ENCODE measurements at regions not wholly inside any gene's neighbourhood (a gene's known extent, or its start where the extent isn't known, plus 50 kb on each side); places are given as distances from the start of the nearest gene placed in this dataset.

DNA sequence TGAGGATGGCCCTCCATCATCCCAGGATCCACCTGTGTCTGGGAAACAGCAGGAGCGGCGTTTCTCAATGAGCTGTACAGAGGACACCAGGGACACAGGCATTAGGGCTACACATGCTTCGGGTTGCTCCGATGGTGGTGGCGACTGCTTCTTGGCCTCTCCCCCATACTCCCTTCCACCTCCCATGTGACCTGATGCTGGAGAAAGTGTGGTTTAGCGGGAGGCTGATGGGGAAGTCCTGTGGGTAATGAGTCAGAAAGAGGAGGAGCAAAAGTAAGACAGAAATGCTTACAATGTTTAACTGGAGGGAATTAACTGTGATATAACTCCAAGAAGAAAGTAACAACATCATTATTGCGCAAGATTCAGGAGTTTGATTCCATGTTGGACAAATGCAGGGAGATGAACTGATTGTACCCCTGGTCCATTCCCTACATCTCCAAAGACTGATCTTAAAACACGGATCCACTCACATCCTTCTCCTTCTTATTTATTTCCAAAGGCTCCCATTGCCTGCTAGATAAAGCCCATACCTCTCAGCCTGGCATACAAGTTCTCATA, 186.6 kb downstream of the NRP2 start:
- H3K4me3 ChIP-seq: no peak overlapping the region
- TF ChIP-seq, protein P1, sequence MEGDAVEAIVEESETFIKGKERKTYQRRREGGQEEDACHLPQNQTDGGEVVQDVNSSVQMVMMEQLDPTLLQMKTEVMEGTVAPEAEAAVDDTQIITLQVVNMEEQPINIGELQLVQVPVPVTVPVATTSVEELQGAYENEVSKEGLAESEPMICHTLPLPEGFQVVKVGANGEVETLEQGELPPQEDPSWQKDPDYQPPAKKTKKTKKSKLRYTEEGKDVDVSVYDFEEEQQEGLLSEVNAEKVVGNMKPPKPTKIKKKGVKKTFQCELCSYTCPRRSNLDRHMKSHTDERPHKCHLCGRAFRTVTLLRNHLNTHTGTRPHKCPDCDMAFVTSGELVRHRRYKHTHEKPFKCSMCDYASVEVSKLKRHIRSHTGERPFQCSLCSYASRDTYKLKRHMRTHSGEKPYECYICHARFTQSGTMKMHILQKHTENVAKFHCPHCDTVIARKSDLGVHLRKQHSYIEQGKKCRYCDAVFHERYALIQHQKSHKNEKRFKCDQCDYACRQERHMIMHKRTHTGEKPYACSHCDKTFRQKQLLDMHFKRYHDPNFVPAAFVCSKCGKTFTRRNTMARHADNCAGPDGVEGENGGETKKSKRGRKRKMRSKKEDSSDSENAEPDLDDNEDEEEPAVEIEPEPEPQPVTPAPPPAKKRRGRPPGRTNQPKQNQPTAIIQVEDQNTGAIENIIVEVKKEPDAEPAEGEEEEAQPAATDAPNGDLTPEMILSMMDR (IDR thresholded peaks at IDR 0.05): no peak
- TF ChIP-seq POLR2A (IDR thresholded peaks at IDR 0.05): no peak
- H3K4me1 ChIP-seq: no peaks in the 10 kb centered on the region
- no peak for DNase-seq
- no peaks in the 10 kb centered on the region for H3K27me3 ChIP-seq
- H3K36me3 ChIP-seq (ENCODE audit: low read depth, missing control alignments): no peaks in the 10 kb centered on the region
- no peak overlapping the region for H3K27ac ChIP-seq
- intact Hi-C loops (cut with DNase I; ENCODE audit: low total_unique reads): no loop called here
- 76 to 77% methylated on average over 8 of the region's 8 CpGs for WGBS, 2 donors
- no peaks in the 10 kb centered on the region for H3K9me3 ChIP-seq

DNA sequence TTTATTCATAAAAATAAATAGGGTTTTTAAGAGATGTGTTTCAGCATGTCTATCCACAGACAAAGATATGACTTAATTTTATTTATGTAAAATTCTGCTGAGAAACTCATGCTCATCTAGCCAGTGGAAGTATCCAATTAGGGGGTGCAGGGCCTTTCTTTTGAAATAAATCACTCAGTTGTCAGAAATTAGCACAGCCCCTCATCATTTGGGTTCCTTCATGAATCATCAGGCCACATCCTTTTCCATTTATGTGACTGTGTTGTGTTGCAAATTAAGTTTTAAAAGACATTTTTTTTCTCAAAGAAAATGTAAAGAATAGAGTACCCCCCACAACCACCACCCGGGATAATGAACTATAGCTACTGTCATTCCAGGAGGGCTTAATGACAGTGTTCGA, 185.8 kb downstream of the NRP2 start:
- no peak for TF ChIP-seq POLR2A (IDR thresholded peaks at IDR 0.05)
- TF ChIP-seq, protein P1 (IDR thresholded peaks at IDR 0.05): no peak
- H3K27ac ChIP-seq: no peak overlapping the region
- intact Hi-C loops (cut with DNase I; ENCODE audit: low total_unique reads): no loop called here

DNA sequence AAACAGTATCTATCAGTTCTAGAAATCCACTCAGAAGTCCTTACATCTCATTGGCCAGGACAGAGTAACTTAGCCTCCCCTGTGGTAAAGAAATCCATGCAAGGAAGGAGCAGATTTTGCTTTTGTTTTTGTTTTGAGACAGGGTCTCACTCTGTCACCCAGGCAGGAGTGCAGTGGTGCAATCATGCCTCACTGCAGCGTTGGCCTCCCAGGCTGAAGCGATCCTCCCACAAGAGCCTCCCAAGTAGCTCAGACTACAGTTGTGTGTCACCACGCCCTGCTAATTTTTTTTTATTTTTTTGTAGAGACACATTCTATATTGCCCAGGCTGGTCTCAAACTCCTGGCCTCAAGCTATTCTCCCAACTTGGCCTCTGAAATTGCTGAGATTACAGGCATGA, 185.1 kb downstream of the NRP2 start:
- Histone ChIP-seq H3K36me3 (ENCODE audit: low read depth, missing control alignments) (no peaks in the 10 kb centered on the region), H3K27ac (no peak overlapping the region), H3K27me3 (no peaks in the 10 kb centered on the region), H3K4me1 (no peaks in the 10 kb centered on the region), H3K9me3 (no peaks in the 10 kb centered on the region), H3K4me3 (no peak overlapping the region)
- 93 to 96% methylated on average over 3 of the region's 3 CpGs for WGBS, 2 donors
- TF ChIP-seq, protein P1 (IDR thresholded peaks at IDR 0.05): no peak
- TF ChIP-seq POLR2A (IDR thresholded peaks at IDR 0.05): no peak
- DNase-seq: no peak
- intact Hi-C loops (cut with DNase I; ENCODE audit: low total_unique reads): no loop called here

More for the DNA sequence above, 185.8 kb downstream of the NRP2 start:
- Histone ChIP-seq H3K27me3 (no peaks in the 10 kb centered on the region), H3K9me3 (no peaks in the 10 kb centered on the region), H3K36me3 (ENCODE audit: low read depth, missing control alignments) (no peaks in the 10 kb centered on the region), H3K4me3 (no peak overlapping the region), H3K4me1 (no peaks in the 10 kb centered on the region)
- WGBS, 2 donors: 94 to 96% methylated on average over 2 of the region's 2 CpGs
- no peak for DNase-seq

DNA sequence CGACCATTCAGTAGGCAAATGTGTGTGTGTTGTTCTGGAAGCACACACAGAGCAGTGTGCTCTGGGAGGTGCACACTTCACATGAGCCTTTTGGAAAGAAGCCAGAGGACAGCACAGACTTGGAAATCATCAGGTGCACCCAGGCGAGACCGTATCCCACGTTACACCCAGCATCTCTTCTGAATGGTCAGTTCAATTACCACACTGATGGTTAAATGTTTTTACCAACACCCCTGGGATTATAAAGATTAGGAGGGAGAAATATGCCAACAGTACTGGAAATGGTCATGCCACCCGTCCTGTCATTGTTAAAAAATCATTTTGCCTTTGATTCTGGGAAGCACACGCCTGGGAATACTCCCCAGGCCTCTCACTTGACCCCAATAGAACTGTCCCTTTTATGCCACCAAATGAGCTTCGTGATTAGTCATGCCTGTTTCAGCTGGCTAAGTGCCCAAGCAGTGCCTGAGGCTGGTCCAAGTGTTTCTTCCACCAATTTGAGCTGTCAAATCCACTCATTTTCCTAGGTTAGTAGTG, 183.7 kb downstream of the NRP2 start:
- 65 to 66% methylated on average over 7 of the region's 7 CpGs for WGBS, 2 donors

More for the DNA sequence above, 183.7 kb downstream of the NRP2 start:
- Histone ChIP-seq H3K4me3 (no peak overlapping the region), H3K27me3 (no peaks in the 10 kb centered on the region), H3K36me3 (ENCODE audit: low read depth, missing control alignments) (no peaks in the 10 kb centered on the region), H3K27ac (no peak overlapping the region), H3K9me3 (no peaks in the 10 kb centered on the region), H3K4me1 (no peaks in the 10 kb centered on the region)
- DNase-seq: no peak
- TF ChIP-seq POLR2A (IDR thresholded peaks at IDR 0.05): no peak
- TF ChIP-seq, protein P1 (IDR thresholded peaks at IDR 0.05): no peak
- intact Hi-C loops (cut with DNase I; ENCODE audit: low total_unique reads): no loop called here
